Ascending aorta (tissue), 2 donors: ENCODE measurements at regions not wholly inside any gene's neighbourhood (a gene's known extent, or its start where the extent isn't known, plus 50 kb on each side); places are given as distances from the start of the nearest gene placed in this dataset.

ENCODE experiments used
- DNase-seq, 2 donors: peaks; one replicate each; pipeline ENCODE4 v3.0.0-alpha.2; 2019; ENCODE audit warnings: low spot score in 2 of 2
- H3K27ac ChIP-seq, 2 donors: fragments of 200-600 bp; sonication (generic); one replicate each; pipeline ENCODE4 v1.5.1; 2016 to 2017; ENCODE audit warnings: mild to moderate bottlenecking in 1 of 2
- H3K27me3 ChIP-seq: fragments of 200-600 bp; sonication (generic); one replicate; pipeline ENCODE4 v1.5.1; 2017
- H3K36me3 ChIP-seq, 2 donors: fragments of 200-600 bp; sonication (generic); one replicate each; pipeline ENCODE4 v1.5.1; 2016
- H3K4me1 ChIP-seq, 2 donors: fragments of 200-600 bp; sonication (generic); one replicate each; pipeline ENCODE4 v1.5.1; 2016 to 2017; ENCODE audit warnings: mild to moderate bottlenecking in 1 of 2
- H3K4me3 ChIP-seq, 2 donors: fragments of 200-600 bp; sonication (generic); one replicate each; pipeline ENCODE4 v1.5.1; 2016 to 2017; ENCODE audit warnings: mild to moderate bottlenecking in 1 of 2
- H3K9me3 ChIP-seq, 2 donors: fragments of 200-600 bp; sonication (generic); one replicate each; pipeline ENCODE4 v1.5.1; 2016
- CTCF ChIP-seq, 3 experiments: fragments of 200-600 bp in 2 of 3; fragments of 450-650 bp in 1 of 3; sonication (generic) in 2 of 3; IDR thresholded peaks; one replicate each; pipeline ENCODE4 v1.5.1; 2016 to 2019; ENCODE audit warnings: antibody characterized with exemption in 3 of 3, mild to moderate bottlenecking in 1 of 3, moderate library complexity in 1 of 3
- intact Hi-C: fragments of 100-400 bp; cut with DNase I; formaldehyde crosslinking; loops from one replicate; pipeline ENCODE4 v1.15.1; 2023

GRCh38 chr12:115004470-115005146, 320.6 kb upstream of the TBX3 start:
- TF ChIP-seq CTCF (IDR thresholded peaks at IDR 0.05), result no peak
- Histone ChIP-seq H3K27ac (no peak overlapping the region), H3K4me1 (no peaks in the 10 kb centered on the region), H3K9me3 (no peaks in the 10 kb centered on the region), H3K36me3 (no peaks in the 10 kb centered on the region), H3K27me3 (no peaks in the 10 kb centered on the region), H3K4me3 (no peak overlapping the region)
- no peak for DNase-seq
- intact Hi-C loops, result no loop called here

GRCh38 chr12:115002434-115002833, 318.5 kb upstream of the TBX3 start:
- Histone ChIP-seq H3K4me1 (no peaks in the 10 kb centered on the region), H3K4me3 (no peak overlapping the region), H3K9me3 (no peaks in the 10 kb centered on the region), H3K36me3 (no peaks in the 10 kb centered on the region), H3K27me3 (no peaks in the 10 kb centered on the region), H3K27ac (no peak overlapping the region)
- DNase-seq, result no peak
- intact Hi-C loops, result no loop called here
- no peak for TF ChIP-seq CTCF (IDR thresholded peaks at IDR 0.05)

GRCh38 chr12:115001571-115002180, 317.7 kb upstream of the TBX3 start:
- no peak overlapping the region for H3K27ac ChIP-seq
- intact Hi-C loops, result no loop called here
- DNase-seq, result no peak
- no peaks in the 10 kb centered on the region for H3K9me3 ChIP-seq
- no peaks in the 10 kb centered on the region for H3K36me3 ChIP-seq
- no peaks in the 10 kb centered on the region for H3K4me1 ChIP-seq
- H3K27me3 ChIP-seq, result no peaks in the 10 kb centered on the region
- TF ChIP-seq CTCF (IDR thresholded peaks at IDR 0.05), result no peak
- no peak overlapping the region for H3K4me3 ChIP-seq

GRCh38 chr12:115000038-115000437, 316.1 kb upstream of the TBX3 start:
- H3K9me3 ChIP-seq, result no peaks in the 10 kb centered on the region
- intact Hi-C loops, result no loop called here
- H3K27ac ChIP-seq, result no peak overlapping the region
- H3K36me3 ChIP-seq, result no peaks in the 10 kb centered on the region
- H3K4me3 ChIP-seq, result no peak overlapping the region
- no peak for TF ChIP-seq CTCF (IDR thresholded peaks at IDR 0.05)
- no peak for DNase-seq
- H3K4me1 ChIP-seq, result no peaks in the 10 kb centered on the region
- H3K27me3 ChIP-seq, result no peaks in the 10 kb centered on the region

GRCh38 chr12:114998750-114999128, 314.8 kb upstream of the TBX3 start:
- Histone ChIP-seq H3K9me3 (no peaks in the 10 kb centered on the region), H3K27me3 (no peaks in the 10 kb centered on the region), H3K27ac (no peak overlapping the region), H3K36me3 (no peaks in the 10 kb centered on the region), H3K4me1 (no peaks in the 10 kb centered on the region), H3K4me3 (no peak overlapping the region)
- DNase-seq, result no peak
- intact Hi-C loops, result no loop called here
- no peak for TF ChIP-seq CTCF (IDR thresholded peaks at IDR 0.05)
